ENCODE measurements at regions not wholly inside any gene's neighbourhood (a gene's known extent, or its start where the extent isn't known, plus 50 kb on each side); places are given as distances from the start of the nearest gene placed in this dataset.
"Not testable (repeated sequence)": the region's sequence is repeated elsewhere in the genome, so short reads cannot be mapped to it uniquely, and the experiment has no call there.

GRCh38 chr11:122020902-122021301, 95.1 kb downstream of the BLID start:
- no peak for DNase-seq (ENCODE audit: low spot score)

GRCh38 chr11:122019908-122020694, 95.9 kb downstream of the BLID start:
- DNase-seq (ENCODE audit: low spot score), result no peak

GRCh38 chr11:122007601-122008071, 108.4 kb downstream of the BLID start:
- no peak for DNase-seq (ENCODE audit: low spot score)

- DNase-seq (ENCODE audit: low spot score), result no peak
Observed at GRCh38 chr11:122004446-122004845, 111.6 kb downstream of the BLID start.

- DNase-seq (ENCODE audit: low spot score), result no peak
Observed at GRCh38 chr11:122002926-122003325, 113.1 kb downstream of the BLID start.

GRCh38 chr11:122002047-122002446, 114.0 kb downstream of the BLID start:
- no peak for DNase-seq (ENCODE audit: low spot score)

- DNase-seq (ENCODE audit: low spot score), result no peak
Observed at GRCh38 chr11:121999651-122000050, 116.4 kb downstream of the BLID start.

- DNase-seq (ENCODE audit: low spot score), result no peak
Observed at GRCh38 chr11:121996574-121996973, 119.4 kb downstream of the BLID start.

GRCh38 chr11:121983901-121984300, 132.1 kb downstream of the BLID start:
- no peak for DNase-seq (ENCODE audit: low spot score)

- not testable (repeated sequence) for DNase-seq (ENCODE audit: low spot score)
Observed at GRCh38 chr11:121977914-121978313, 138.1 kb downstream of the BLID start.

- DNase-seq (ENCODE audit: low spot score), result no peak
Observed at GRCh38 chr11:121968638-121969037, 147.4 kb downstream of the BLID start.

GRCh38 chr11:121967131-121967704, 148.8 kb downstream of the BLID start:
- DNase-seq (ENCODE audit: low spot score), result no peak

- DNase-seq (ENCODE audit: low spot score), result no peak
Observed at GRCh38 chr11:121965330-121965729, 150.7 kb downstream of the BLID start.

GRCh38 chr11:121964591-121964990, 151.4 kb downstream of the BLID start:
- DNase-seq (ENCODE audit: low spot score), result no peak

GRCh38 chr11:121963846-121964245, 152.2 kb downstream of the BLID start:
- not testable (repeated sequence) for DNase-seq (ENCODE audit: low spot score)

- no peak for DNase-seq (ENCODE audit: low spot score)
Observed at GRCh38 chr11:121961321-121961801, 154.7 kb downstream of the BLID start.

GRCh38 chr11:121958971-121959325, 157.1 kb downstream of the BLID start:
- no peak for DNase-seq (ENCODE audit: low spot score)

GRCh38 chr11:121958323-121958970, 157.6 kb downstream of the BLID start:
- DNase-seq (ENCODE audit: low spot score), result no peak

GRCh38 chr11:121953122-121953521, 162.9 kb downstream of the BLID start:
- no peak for DNase-seq (ENCODE audit: low spot score)

GRCh38 chr11:121950160-121950559, 165.9 kb downstream of the BLID start:
- DNase-seq (ENCODE audit: low spot score), result no peak

GRCh38 chr11:121946514-121946913, 169.5 kb downstream of the BLID start:
- DNase-seq (ENCODE audit: low spot score), result no peak

- DNase-seq (ENCODE audit: low spot score), result no peak
Observed at GRCh38 chr11:121944556-121945230, 171.3 kb downstream of the BLID start.

Measured in ecto neural progenitor cell (in vitro differentiated cells).